ENCODE measurements at regions not wholly inside any gene's neighbourhood (a gene's known extent, or its start where the extent isn't known, plus 50 kb on each side); places are given as distances from the start of the nearest gene placed in this dataset.
"Not testable (repeated sequence)": the region's sequence is repeated elsewhere in the genome, so short reads cannot be mapped to it uniquely, and the experiment has no call there.

DNA sequence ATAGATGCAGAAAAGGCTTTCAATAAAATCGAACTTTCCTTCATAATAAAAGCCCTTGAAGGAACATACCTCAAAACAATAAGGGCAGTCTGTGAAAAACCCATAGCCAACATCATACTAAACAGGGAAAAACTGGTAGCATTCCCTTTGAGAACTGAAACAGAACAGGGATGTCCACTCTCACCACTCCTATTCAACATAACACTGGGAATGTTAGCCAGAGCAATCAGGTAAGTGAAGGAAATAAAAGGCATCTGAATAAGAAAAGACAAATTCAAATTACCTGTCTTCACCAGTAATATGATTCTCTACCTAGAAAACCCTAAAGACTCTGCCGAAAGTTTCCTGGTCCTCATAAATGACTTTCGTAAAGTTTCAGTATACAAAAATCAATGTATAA is 861.0 kb upstream of the VRK2 start:
- DNase-seq, result no peak

DNA sequence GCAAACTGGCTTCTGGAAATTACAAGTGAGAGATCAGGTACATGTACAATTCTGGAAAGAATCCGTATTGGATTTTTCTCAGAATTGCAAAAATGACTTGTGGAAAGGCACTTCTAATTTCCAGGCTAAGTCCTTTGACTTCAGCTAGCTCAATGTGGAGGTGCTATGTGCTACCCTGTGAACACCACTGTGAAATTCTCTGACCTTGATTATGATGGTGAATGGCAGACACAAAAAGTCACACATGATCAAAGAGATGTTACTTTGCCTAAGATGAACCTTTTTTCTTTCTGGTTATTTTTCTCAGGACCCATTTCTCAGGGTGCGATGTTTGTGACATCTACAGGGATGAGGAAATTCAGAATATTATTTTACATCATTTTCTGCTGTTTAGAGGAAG is 856.6 kb upstream of the VRK2 start:
- DNase-seq, result no peak

GRCh38 chr2:57199663-57200062 is 846.9 kb upstream of the VRK2 start:
- DNase-seq, result no peak

- no peak for DNase-seq
Measured at GRCh38 chr2:57204364-57204763, 842.2 kb upstream of the VRK2 start.

- no peak for DNase-seq
Measured at GRCh38 chr2:57205241-57205640, 841.4 kb upstream of the VRK2 start.

DNA sequence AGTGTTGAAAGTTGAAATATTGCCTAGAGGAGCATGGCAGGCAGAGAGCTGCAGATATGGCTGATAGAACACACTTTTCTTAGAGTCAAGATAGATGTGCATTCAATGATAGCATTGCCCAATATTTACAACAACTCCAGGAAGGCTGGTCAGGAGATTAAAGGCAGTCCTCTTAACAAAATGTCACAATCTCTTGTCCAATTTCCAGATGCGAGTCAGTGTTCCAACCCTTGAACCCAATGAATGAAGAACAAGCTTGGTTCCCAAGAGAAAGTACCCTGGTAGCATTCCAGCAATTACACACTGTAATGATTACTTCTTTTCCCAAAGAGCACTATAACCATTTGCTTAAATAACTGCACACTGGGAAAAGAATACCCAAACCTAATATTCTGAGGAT is 839.4 kb upstream of the VRK2 start:
- no peak for DNase-seq

DNA sequence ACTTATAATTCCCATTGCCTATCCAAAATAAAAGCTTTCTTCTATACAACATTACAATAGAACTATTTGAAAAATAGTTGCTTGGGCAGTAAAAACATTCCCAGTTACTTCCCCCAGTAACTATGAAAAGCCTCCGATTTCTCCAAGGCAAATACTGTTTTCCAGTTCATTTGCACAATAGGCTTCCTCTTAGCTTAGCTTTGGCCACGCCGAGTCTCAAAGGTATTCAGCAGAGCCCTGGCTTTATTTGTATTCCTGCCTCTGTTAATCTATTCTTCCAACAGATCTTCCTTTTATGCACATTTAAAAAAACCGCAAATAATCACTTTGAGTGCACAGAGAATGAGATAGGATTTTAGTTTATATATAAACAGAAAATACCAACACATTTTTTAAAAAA is 836.8 kb upstream of the VRK2 start:
- DNase-seq, result no peak

DNA sequence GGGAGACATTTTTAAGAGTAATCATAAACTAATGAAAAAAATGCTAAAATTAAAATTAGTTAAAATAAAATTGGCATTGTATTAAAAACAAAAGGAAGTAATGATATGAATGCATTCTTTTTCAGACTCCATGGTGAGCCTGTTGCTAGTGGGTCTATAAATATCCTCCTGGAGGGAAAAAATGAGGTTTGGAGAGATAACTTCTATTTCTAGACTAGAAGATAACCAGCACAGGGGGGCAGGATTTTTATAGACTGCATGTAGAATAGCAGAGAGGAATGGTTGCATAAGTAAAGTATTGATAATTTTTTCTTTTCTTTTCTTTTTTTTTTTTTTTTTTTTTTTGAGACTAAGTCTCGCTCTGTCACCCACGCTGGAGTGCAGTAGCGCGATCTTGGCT is 835.8 kb upstream of the VRK2 start:
- DNase-seq, result no peak

DNA sequence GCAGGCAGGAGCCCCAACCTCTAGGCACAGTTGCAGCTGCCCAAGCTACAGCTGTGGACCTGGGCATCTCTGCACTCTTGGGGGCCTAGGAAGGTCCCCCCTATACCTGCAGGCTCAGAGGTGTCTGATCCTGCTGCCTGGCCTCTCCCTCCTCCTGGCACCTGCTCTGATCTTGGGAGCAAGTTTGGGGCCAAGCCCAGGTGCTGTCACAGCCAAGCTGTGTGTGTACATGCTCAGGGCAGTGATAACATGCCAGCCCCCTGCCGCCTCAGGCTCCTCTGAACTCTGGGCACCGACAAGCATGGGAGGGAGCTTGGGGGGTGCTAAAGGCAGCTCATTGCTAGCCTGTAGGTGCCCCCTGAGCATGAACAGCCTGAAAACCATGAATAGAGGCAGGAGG is 829.6 kb upstream of the VRK2 start:
- DNase-seq, result no peak

- no peak for DNase-seq
Measured at GRCh38 chr2:57218206-57218605, 828.4 kb upstream of the VRK2 start.

GRCh38 chr2:57229706-57230105 is 816.9 kb upstream of the VRK2 start:
- not testable (repeated sequence) for DNase-seq

DNA sequence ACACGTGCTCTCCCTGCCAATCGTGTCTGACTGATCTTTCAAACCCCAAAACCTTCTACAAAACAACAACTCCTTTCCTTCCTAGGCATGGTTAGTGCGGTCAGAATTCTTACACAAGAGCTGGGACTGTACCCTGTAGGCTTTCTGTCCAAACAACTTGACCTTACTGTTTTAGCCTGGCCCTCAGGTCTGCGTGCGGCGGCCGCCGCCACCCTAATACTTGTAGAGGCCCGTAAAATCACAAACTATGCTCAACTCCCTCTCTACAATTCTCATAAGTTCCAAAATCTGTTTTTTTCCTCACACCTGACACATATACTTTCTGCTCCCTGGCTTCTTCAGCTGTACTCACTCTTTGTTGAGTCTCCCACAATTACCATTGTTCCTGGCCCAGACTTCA is 814.3 kb upstream of the VRK2 start:
- DNase-seq, result not testable (repeated sequence)

- DNase-seq, result not testable (repeated sequence)
Measured at GRCh38 chr2:57251495-57251894, 795.1 kb upstream of the VRK2 start.

GRCh38 chr2:57276408-57276807 is 770.2 kb upstream of the VRK2 start:
- DNase-seq, result not testable (repeated sequence)

DNA sequence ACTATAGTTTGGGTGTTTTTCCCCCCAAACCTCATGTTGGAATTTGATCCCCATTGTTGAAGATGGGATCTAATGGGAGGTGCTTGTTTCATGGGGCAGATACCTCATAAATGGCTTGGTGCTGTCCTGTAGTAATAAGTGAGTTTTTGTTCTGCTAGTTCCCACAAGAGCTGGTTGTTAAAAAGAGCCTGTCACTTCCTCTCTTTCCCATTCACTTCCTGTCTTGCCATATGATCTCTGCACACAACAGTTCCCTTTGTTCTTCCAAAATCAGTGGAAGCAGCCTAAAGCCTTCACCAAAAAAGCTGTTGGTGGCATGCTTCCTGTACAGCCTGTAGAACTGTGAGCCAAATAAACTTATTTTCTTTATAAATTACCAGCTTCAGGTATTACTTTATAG is 768.2 kb upstream of the VRK2 start:
- DNase-seq, result no peak

- no peak for DNase-seq
Measured at GRCh38 chr2:57291209-57291608, 755.4 kb upstream of the VRK2 start.

DNA sequence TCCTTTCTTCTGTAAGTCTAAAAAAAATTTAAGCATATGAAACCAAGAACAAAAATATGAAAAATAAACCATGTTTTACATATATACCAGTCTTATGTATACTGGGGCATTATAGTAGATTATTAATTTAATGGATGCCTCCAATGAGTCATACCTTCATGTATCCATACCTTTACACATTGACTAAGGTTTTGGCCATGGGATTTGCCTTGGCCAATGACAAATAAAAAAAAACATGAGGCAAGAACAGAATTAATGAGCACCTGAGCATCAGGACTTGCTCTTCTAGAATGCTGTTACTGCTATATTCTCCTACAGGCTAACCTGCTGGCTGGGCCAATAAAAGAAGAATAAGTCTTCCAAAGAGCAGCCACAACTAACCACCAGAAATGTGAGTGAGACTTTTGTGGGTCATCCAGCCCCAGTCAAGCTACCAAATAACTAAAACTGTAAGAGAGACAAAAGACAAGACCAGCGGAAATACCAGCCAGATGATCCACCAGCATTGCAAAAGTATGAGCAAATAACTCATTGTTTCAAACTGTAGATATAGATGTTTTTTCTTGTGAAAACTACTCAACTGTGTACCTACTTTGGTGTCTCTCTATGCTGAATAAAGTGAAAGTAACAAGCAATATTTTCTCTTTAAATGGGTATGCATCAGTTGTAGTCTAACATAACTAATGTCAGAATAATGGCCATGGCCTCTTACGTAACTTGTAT is 749.6 kb upstream of the VRK2 start:
- DNase-seq, result no peak

DNA sequence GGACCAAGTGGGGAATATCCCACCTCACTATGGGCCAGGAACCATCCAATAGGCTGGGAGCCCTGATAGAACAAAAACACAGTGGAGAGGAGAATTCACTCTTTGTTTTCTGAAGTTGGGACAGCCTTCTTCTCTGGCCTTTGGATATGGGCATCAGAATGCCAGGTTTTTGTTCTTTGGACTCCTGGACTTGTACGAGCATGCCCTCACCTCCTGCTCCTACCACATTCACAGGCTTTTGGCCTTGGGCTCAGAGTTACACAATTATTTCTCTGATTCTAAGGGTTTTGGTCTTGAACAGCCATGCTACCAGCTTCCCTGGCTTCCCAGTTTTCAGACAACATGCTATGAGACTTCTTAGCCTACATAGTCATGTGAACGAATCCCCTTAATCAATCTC is 732.9 kb upstream of the VRK2 start:
- no peak for DNase-seq

GRCh38 chr2:57314682-57315081 is 731.9 kb upstream of the VRK2 start:
- no peak for DNase-seq

GRCh38 chr2:57330447-57330846 is 716.2 kb upstream of the VRK2 start:
- DNase-seq, result no peak

GRCh38 chr2:57333221-57333620 is 713.4 kb upstream of the VRK2 start:
- DNase-seq, result no peak

DNA sequence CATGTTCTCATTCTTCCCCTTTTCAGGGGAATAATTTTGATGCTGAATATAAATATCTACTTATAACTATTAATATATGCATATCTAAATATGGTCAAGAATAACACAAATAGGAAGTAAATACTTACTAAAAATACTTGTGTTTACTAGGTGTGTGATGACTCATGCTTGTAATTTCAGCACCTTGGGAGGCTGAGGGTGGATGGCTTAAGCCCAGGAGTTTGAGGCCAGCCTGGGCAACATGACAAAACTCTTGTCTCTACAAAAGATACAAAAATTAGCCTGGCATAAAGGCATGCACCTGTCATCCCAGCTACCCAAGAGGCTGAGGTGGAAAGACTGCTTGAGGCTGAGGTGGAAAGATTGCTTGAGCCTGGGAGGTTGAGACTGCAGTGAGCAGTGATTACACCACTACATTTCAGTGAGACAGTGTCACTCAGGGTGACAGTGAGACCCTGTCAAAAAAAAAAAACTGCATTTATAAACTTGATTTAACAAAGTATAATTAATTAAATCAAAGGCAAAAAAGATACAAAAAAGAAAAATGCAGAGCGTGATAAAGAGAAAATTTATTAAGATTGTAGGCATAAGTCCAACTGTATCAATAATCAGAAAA is 703.1 kb upstream of the VRK2 start:
- no peak for DNase-seq

- no peak for DNase-seq
Measured at GRCh38 chr2:57368190-57368589, 678.4 kb upstream of the VRK2 start.

DNA sequence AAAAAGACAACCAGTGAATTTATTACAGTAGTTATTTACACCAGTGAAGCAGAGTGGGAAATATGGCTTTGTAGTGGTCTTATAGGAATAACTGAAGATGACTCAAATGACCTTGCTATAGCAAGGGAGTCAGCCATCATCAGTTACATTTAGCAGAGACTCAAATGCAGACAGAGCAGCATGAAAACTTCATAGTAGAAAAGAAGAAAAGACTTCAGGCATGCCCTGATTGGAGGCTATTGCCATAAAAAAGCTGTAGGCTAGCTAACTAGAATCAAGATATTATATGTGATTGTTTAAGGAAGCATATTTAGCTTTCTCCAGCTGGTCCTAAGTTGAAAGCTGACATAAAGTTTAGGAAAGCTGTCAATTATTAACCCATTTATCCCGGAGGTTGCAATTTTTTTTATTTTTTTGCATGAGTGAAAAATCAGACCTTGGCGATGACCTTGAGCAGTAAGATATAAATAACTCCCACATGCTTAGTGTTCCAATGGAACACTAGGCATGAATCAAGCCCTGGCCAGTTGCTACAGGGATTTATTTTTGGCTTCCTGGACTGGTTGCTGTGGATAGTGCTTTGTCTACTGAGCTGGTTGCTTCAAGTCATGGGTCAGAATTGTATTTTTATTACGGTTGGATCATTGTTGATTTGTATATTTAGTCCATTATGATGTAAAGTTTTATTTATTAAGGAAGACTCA is 675.6 kb upstream of the VRK2 start:
- no peak for DNase-seq

Data from NCI-H1436 (cell line).